Chondrocyte (in vitro differentiated cells): ENCODE measurements at regions not wholly inside any gene's neighbourhood (a gene's known extent, or its start where the extent isn't known, plus 50 kb on each side); places are given as distances from the start of the nearest gene placed in this dataset.

Source experiments
- DNase-seq: peaks from one replicate; pipeline ENCODE4 v3.0.0; 2021; ENCODE audit warnings: mixed read lengths, low spot score
- H3K27ac Mint-ChIP-seq: one replicate; pipeline ENCODE4 v1.8.0; 2021; ENCODE audit warnings: mild to moderate bottlenecking, moderate library complexity, mixed read lengths; ENCODE audit not compliant: unreplicated experiment
- H3K27me3 Mint-ChIP-seq: 2 replicates; pipeline ENCODE4 v1.8.0; 2021; ENCODE audit warnings: low read depth, mixed read lengths
- H3K36me3 Mint-ChIP-seq: 2 replicates; pipeline ENCODE4 v1.8.0; 2021; ENCODE audit warnings: low read depth, mixed read lengths
- H3K4me1 Mint-ChIP-seq: 2 replicates; pipeline ENCODE4 v1.8.0; 2021; ENCODE audit warnings: low read depth, mild to moderate bottlenecking, mixed read lengths
- H3K4me3 Mint-ChIP-seq: one replicate; pipeline ENCODE4 v1.8.0; 2021; ENCODE audit warnings: mild to moderate bottlenecking, moderate library complexity, mixed read lengths; ENCODE audit not compliant: unreplicated experiment
- H3K9me3 Mint-ChIP-seq: 2 replicates; pipeline ENCODE4 v1.8.0; 2021; ENCODE audit warnings: low read depth, mixed read lengths
- TF ChIP-seq, protein P1 (sequence below): fragments of 200-600 bp; sonication (generic); IDR thresholded peaks from 2 replicates; pipeline ENCODE4 v1.5.0; 2021; ENCODE audit warnings: antibody characterized with exemption, mild to moderate bottlenecking, moderate library complexity

DNA sequence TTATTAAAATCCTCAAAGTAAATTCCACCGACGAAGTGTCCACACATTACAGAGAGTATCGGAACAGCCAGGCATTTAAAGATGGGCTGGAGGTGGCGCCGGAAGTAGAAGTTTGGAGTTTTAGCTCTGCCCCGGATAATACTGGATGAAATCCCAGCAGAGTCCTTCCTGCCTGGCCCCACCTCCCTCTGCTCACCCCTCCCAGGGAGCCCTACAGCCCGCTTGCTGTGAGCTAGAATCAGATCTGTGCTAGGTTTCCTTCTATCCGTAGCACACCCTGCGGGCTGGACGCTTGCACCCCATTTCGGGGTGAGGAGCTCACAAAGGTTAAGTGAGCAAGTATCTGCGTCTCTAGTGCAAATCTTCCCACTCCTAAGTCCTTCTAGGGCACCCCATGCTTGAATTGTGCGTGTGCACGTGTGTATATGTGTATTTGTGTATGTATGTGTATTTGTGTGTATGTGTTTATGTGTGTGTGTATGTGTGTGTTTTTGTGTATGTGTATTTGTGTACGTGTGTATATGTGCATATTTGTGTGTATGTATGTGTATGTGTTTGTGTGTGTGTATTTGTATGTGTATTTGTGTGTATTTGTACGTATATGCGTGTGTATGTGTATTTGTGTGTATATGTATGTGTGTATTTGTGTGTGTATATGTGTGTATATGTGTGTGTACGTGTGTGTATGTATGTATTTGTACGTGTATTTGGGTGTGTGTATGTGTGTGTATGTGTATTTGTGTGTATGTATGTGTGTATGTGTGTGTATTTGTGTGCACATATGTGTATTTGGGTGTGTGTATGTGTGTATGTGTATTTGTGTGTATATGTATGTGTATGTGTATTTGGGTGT lies 61.4 kb downstream of the HAPSTR1 start:
- no peak overlapping the region for H3K4me3 Mint-ChIP-seq
- TF ChIP-seq, protein P1, sequence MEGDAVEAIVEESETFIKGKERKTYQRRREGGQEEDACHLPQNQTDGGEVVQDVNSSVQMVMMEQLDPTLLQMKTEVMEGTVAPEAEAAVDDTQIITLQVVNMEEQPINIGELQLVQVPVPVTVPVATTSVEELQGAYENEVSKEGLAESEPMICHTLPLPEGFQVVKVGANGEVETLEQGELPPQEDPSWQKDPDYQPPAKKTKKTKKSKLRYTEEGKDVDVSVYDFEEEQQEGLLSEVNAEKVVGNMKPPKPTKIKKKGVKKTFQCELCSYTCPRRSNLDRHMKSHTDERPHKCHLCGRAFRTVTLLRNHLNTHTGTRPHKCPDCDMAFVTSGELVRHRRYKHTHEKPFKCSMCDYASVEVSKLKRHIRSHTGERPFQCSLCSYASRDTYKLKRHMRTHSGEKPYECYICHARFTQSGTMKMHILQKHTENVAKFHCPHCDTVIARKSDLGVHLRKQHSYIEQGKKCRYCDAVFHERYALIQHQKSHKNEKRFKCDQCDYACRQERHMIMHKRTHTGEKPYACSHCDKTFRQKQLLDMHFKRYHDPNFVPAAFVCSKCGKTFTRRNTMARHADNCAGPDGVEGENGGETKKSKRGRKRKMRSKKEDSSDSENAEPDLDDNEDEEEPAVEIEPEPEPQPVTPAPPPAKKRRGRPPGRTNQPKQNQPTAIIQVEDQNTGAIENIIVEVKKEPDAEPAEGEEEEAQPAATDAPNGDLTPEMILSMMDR: no peak
- H3K9me3 Mint-ChIP-seq: no peaks in the 10 kb centered on the region
- no peaks in the 10 kb centered on the region for H3K4me1 Mint-ChIP-seq
- H3K27me3 Mint-ChIP-seq: peaks cover 3% of the 10 kb centered on the region
- H3K27ac Mint-ChIP-seq: no peak overlapping the region
- no peaks in the 10 kb centered on the region for H3K36me3 Mint-ChIP-seq
- DNase-seq: no peak

DNA sequence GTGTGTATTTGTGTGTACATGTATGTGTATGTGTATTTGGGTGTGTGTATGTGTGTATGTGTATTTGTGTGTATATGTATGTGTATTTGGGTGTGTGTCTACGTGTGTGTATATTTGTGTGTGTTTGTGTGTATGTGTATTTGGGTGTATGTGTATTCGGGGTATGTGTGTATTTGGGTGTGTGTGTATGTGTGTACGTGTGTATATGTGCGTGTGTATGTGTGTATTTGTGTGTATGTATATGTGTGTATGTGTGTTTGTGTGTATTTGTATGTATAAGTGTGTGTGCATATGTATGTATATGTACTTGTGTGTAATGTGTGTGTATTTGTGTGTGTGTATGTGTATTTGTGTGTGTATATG lies 62.0 kb downstream of the HAPSTR1 start:
- Mint-ChIP-seq H3K27ac (no peak overlapping the region), H3K27me3 (peaks cover 3% of the 10 kb centered on the region), H3K4me3 (no peak overlapping the region), H3K9me3 (no peaks in the 10 kb centered on the region), H3K4me1 (no peaks in the 10 kb centered on the region), H3K36me3 (no peaks in the 10 kb centered on the region)
- no peak for DNase-seq
- TF ChIP-seq, protein P1: no peak

DNA sequence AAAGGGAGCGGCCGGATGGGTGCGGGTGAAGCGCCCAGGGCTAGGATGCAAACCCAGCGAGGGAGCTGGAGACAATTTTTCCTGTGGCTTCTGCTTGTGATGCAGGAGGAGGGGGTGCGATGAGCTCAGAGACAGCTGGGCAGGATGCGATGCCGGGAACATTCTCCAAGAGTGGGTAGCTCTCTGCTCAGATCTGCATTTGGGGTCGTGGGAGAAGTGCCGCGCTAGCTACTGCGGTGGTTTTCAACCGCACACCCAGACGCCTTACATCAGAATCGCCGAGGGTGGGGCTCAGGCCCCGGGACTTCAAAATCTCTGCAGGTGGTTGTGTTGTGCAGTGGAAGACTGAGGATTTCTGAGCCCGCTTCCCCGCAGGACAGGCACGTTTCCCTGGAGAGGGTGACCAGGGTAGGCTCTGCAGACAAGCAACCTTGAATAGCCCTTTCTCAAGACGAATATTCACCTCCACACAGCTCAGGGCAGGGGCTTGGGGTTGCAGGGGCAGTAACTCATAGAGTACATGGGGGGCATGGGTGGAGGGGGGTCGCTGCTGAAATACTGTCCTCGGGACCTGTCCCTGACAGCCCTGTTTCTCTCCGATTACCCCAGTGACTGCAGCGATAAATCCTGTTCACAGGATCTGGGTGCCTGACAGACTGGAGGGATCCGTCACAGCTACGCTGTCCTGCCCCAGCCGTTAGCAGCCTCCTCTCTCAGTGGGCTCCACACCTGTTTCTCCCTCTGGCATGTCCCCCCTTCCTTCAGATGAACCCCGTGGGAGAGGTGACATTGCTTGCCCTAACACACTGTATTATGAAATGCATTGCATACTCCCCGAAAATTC lies 63.3 kb downstream of the HAPSTR1 start:
- Mint-ChIP-seq H3K9me3 (no peaks in the 10 kb centered on the region), H3K4me1 (peaks cover under 1% of the 10 kb centered on the region), H3K27ac (no peak overlapping the region), H3K4me3 (no peak overlapping the region), H3K27me3 (peaks cover 3% of the 10 kb centered on the region), H3K36me3 (no peaks in the 10 kb centered on the region)
- DNase-seq: no peak
- TF ChIP-seq, protein P1: no peak

DNA sequence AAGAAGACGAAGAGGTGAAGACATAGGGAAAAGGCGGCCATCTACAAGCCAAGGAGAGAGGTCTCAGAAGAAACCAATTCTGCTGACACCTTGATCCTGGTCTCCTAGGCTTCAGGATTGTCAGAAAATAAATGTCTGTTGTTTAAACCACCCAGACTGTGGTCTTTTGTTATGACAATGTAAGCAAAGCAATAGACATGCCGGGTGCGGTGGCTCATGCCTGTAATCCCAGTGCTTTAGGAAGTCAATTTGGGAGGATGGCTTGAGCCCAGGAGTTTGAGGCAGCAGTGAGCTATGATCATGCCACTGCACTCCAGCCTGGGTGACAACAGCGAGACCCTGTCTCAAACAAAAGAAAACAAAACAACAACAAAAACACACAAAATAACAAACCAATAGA lies 64.4 kb downstream of the HAPSTR1 start:
- H3K9me3 Mint-ChIP-seq: no peaks in the 10 kb centered on the region
- H3K36me3 Mint-ChIP-seq: no peaks in the 10 kb centered on the region
- H3K4me1 Mint-ChIP-seq: peaks cover 8% of the 10 kb centered on the region
- DNase-seq: no peak
- H3K4me3 Mint-ChIP-seq: no peak overlapping the region
- peaks cover 3% of the 10 kb centered on the region for H3K27me3 Mint-ChIP-seq
- no peak overlapping the region for H3K27ac Mint-ChIP-seq
- TF ChIP-seq, protein P1: no peak

DNA sequence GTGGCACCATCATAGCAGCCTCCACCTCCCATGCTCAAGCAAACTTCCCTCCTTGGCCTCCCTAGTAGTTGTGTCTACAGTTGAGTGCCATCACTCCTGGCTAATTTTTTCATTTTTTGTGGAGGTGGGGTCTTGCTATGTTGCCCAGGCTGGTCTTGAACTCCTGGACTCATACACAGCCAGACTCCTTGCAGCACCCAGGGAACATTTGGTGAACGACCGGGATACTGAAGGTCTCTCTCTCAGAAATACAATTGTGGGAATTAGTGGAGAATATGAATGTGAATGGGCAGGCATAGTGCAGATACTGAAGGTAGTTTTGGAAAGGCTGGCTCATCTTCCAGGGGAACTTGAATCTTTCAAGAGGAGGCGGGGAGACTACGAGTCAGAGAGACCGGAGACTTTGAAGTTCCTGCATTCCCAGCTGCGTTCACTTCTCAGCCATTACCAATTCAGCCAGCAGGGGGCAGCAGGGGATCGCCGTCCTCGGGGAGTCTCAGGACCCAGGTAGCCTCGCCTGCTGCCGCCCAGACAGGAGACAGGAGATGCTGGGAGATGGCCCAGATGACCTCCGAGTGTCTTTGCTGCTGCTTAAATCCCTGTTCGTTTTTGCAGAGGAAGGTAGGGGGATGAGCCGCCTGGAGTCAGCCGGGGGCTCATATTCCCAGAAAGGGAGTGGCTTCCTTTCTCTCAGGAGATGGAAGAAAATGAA lies 68.6 kb downstream of the HAPSTR1 start:
- no peaks in the 10 kb centered on the region for H3K36me3 Mint-ChIP-seq
- no peak overlapping the region for H3K4me3 Mint-ChIP-seq
- no peak for DNase-seq
- H3K4me1 Mint-ChIP-seq: peaks cover 8% of the 10 kb centered on the region
- no peak overlapping the region for H3K27ac Mint-ChIP-seq
- TF ChIP-seq, protein P1: peak; percentile 81
- H3K27me3 Mint-ChIP-seq: peaks cover 3% of the 10 kb centered on the region
- no peaks in the 10 kb centered on the region for H3K9me3 Mint-ChIP-seq
